ENCODE measurements at regions not wholly inside any gene's neighbourhood (a gene's known extent, or its start where the extent isn't known, plus 50 kb on each side); places are given as distances from the start of the nearest gene placed in this dataset.
"Not testable (repeated sequence)": the region's sequence is repeated elsewhere in the genome, so short reads cannot be mapped to it uniquely, and the experiment has no call there.

GRCh38 chr4:189560605-189561004 is 380.1 kb upstream of the FRG1 start:
- H3K27ac ChIP-seq (ENCODE audit: insufficient read depth, low read length); H4K20me1 ChIP-seq (ENCODE audit: insufficient read depth, low read length); H3K9me1 ChIP-seq (ENCODE audit: insufficient read depth, low read length); H4K8ac ChIP-seq (ENCODE audit: low read depth in 2 of 2, low read length in 2 of 2); H4K5ac ChIP-seq (ENCODE audit: low read depth, low read length); H3K36me3 ChIP-seq (ENCODE audit: control insufficient read depth, insufficient read depth, low read length); H4K91ac ChIP-seq (ENCODE audit: insufficient read depth, low read depth, low read length); H3K56ac ChIP-seq (ENCODE audit: extremely low read depth, insufficient read depth, low read length); H3K18ac ChIP-seq (ENCODE audit: low read depth, low read length); CTCF ChIA-PET; H3K14ac ChIP-seq (replicated peaks; ENCODE audit: low read depth, low read length); H2BK120ac ChIP-seq (ENCODE audit: low read depth, low read length); H3K23ac ChIP-seq (ENCODE audit: low read depth, low read length); dilution Hi-C loops (cut with HindIII; ENCODE audit: low sequenced_read_pairs, unreplicated experiment); H3K79me1 ChIP-seq (ENCODE audit: low read depth in 1 of 2, low read length in 2 of 2); H3K4me1 ChIP-seq (ENCODE audit: control insufficient read depth, insufficient read depth, low read length); H2AK9ac ChIP-seq (replicated peaks; ENCODE audit: low read depth, low read length, poor library complexity); H2AFZ ChIP-seq (replicated peaks; ENCODE audit: low read length, poor library complexity); in situ Hi-C loops (cut with MboI; ENCODE audit: low sequenced_read_pairs); H3K9me3 ChIP-seq (ENCODE audit: control insufficient read depth, insufficient read depth, low read length); H2BK20ac ChIP-seq (ENCODE audit: low read depth, low read length); H3K4me3 ChIP-seq (ENCODE audit: insufficient read depth, low read depth, low read length); H2AK5ac ChIP-seq (ENCODE audit: low read depth, low read length); ATAC-seq (ENCODE audit: low read depth); H2BK15ac ChIP-seq (ENCODE audit: low read depth, low read length); H3K9ac ChIP-seq (ENCODE audit: low read depth, low read length); H3K27me3 ChIP-seq (ENCODE audit: control insufficient read depth, insufficient read depth, low read length); BruUV-seq (replicated peaks); DNase-seq; POLR2A ChIA-PET (ENCODE audit: unreplicated experiment); intact Hi-C loops (cut with micrococcal nuclease); H3K4ac ChIP-seq (ENCODE audit: low read depth, low read length); H2BK5ac ChIP-seq (ENCODE audit: low read depth, low read length, poor library complexity, severe bottlenecking); H3K4me2 ChIP-seq (ENCODE audit: low read depth, low read length): not testable (repeated sequence)
- 80% methylated on average over 1 of the region's 8 CpGs; no CpG with 5 or more reads in 1 of the 2 experiments for WGBS, 2 experiments (ENCODE audit: extremely low coverage in 2 of 2, insufficient read length in 1 of 2)

GRCh38 chr4:189563751-189564150 is 376.9 kb upstream of the FRG1 start:
- H3K56ac ChIP-seq (ENCODE audit: extremely low read depth, insufficient read depth, low read length); H3K9me3 ChIP-seq (ENCODE audit: control insufficient read depth, insufficient read depth, low read length); H3K14ac ChIP-seq (replicated peaks; ENCODE audit: low read depth, low read length); H2BK120ac ChIP-seq (ENCODE audit: low read depth, low read length); H3K27me3 ChIP-seq (ENCODE audit: control insufficient read depth, insufficient read depth, low read length); H2AK9ac ChIP-seq (replicated peaks; ENCODE audit: low read depth, low read length, poor library complexity); BruUV-seq (replicated peaks); H3K4me3 ChIP-seq (ENCODE audit: insufficient read depth, low read depth, low read length); H3K4me1 ChIP-seq (ENCODE audit: control insufficient read depth, insufficient read depth, low read length); H2AK5ac ChIP-seq (ENCODE audit: low read depth, low read length); dilution Hi-C loops (cut with HindIII; ENCODE audit: low sequenced_read_pairs, unreplicated experiment); H4K5ac ChIP-seq (ENCODE audit: low read depth, low read length); H2AFZ ChIP-seq (replicated peaks; ENCODE audit: low read length, poor library complexity); POLR2A ChIA-PET (ENCODE audit: unreplicated experiment); H2BK5ac ChIP-seq (ENCODE audit: low read depth, low read length, poor library complexity, severe bottlenecking); H3K23ac ChIP-seq (ENCODE audit: low read depth, low read length); H3K27ac ChIP-seq (ENCODE audit: insufficient read depth, low read length); H4K8ac ChIP-seq (ENCODE audit: low read depth in 2 of 2, low read length in 2 of 2); H3K36me3 ChIP-seq (ENCODE audit: control insufficient read depth, insufficient read depth, low read length); H2BK15ac ChIP-seq (ENCODE audit: low read depth, low read length); H3K4ac ChIP-seq (ENCODE audit: low read depth, low read length); H4K91ac ChIP-seq (ENCODE audit: insufficient read depth, low read depth, low read length); H3K4me2 ChIP-seq (ENCODE audit: low read depth, low read length); in situ Hi-C loops (cut with MboI; ENCODE audit: low sequenced_read_pairs); H2BK20ac ChIP-seq (ENCODE audit: low read depth, low read length); H3K9me1 ChIP-seq (ENCODE audit: insufficient read depth, low read length); ATAC-seq (ENCODE audit: low read depth); DNase-seq; H3K18ac ChIP-seq (ENCODE audit: low read depth, low read length); H4K20me1 ChIP-seq (ENCODE audit: insufficient read depth, low read length); H3K79me1 ChIP-seq (ENCODE audit: low read depth in 1 of 2, low read length in 2 of 2); H3K9ac ChIP-seq (ENCODE audit: low read depth, low read length); intact Hi-C loops (cut with micrococcal nuclease): not testable (repeated sequence)
- CTCF ChIA-PET, result interaction anchor here (0.6 kb wide), 1 partner anchor 60 kb away, joined by 3 read pairs; no protein-coding TSS in a partner anchor
- no CpG with 5 or more reads among the region's 3 CpGs for WGBS, 2 experiments (ENCODE audit: extremely low coverage in 2 of 2, insufficient read length in 1 of 2)

Data from IMR-90 (cell line).